ENCODE measurements at regions not wholly inside any gene's neighbourhood (a gene's known extent, or its start where the extent isn't known, plus 50 kb on each side); places are given as distances from the start of the nearest gene placed in this dataset.
"Not testable (repeated sequence)": the region's sequence is repeated elsewhere in the genome, so short reads cannot be mapped to it uniquely, and the experiment has no call there.

GRCh38 chr4:138892483-138893407 is 122.8 kb upstream of the NOCT start:
- no peak for DNase-seq (ENCODE audit: low read depth)

- no peak for DNase-seq (ENCODE audit: low read depth)
These were observed 124.0 kb upstream of the NOCT start for GRCh38 chr4:138891631-138892031.

- DNase-seq (ENCODE audit: low read depth): no peak
These were observed 124.5 kb upstream of the NOCT start for GRCh38 chr4:138890891-138891570.

- no peak for DNase-seq (ENCODE audit: low read depth)
These were observed 126.4 kb upstream of the NOCT start for GRCh38 chr4:138889216-138889615.

GRCh38 chr4:138887741-138888140 is 127.8 kb upstream of the NOCT start:
- no peak for DNase-seq (ENCODE audit: low read depth)

GRCh38 chr4:138887341-138887740 is 128.2 kb upstream of the NOCT start:
- no peak for DNase-seq (ENCODE audit: low read depth)

- DNase-seq (ENCODE audit: low read depth): no peak
These were observed 135.8 kb upstream of the NOCT start for GRCh38 chr4:138879757-138880156.

DNA sequence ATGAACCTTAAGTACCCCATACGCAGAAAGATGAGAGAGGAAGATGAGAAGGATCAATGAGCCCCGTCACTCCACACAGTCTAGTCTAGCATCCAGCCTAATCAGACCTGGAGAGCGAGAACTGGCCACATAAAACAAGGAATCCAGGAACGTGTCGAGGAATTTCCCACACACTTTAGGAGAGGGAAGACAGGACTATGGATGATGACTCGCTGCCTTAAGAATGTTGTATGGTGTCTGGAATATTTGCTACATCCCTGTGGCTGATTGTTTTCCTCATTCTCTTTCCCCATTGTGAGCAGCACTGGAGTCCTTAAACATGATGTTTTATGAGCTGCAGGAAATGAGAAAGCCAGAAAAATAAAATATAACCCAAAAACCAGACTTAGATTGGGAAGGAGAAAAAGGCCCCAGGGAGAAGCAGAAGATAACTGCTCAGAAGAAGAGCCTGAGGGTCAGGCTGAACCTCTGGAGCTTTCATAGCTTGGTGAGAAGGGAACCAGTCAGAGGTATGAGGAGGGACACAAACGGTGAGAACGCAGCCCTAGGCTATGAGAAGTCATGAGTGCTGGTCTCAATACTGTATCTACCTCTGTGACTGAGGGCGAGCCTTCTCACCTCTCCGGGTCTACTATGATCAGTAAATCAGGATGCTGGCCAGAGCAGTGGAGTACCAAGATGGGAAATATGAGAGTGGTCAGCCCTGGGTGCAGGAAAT is 139.5 kb upstream of the NOCT start:
- DNase-seq (ENCODE audit: low read depth): no peak

DNA sequence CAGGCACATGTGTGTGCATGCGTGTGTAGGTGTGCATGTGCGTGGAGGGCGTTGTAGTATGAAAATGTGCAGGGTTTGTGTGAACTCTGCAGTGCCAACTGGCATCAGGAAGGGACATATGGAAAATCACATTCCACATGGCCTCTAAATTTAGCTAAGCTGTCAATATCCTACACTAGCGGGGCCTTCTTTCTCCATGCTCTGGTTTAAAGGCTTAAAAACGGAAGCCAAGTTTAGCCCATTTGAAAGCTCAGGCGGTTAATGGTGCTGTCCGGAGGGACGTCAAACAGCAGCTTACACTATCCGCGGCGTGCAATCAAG is 144.1 kb upstream of the NOCT start:
- no peak for DNase-seq (ENCODE audit: low read depth)

GRCh38 chr4:138870737-138871554 is 144.6 kb upstream of the NOCT start:
- peak; percentile 15 for DNase-seq (ENCODE audit: low read depth)

GRCh38 chr4:138869631-138870030 is 145.9 kb upstream of the NOCT start:
- DNase-seq (ENCODE audit: low read depth): no peak

DNA sequence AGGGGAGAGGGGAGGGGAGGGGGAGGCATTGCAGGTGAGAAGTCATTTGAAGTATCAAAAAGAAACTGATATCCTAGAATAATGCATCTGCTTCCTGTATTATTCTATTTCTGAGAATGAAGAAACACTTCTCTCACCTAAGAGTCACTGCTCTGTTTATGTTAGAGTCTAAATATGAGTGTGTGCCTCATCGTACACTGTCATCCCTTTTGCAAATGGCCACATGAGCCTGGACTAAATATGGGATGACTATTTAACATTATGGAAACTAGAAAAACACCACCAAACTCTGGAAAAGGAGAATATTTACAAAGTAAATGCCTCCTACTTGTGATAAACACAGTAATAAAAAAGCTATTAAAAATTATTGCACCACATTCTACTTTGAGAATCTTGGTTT is 146.4 kb upstream of the NOCT start:
- DNase-seq (ENCODE audit: low read depth): no peak

- DNase-seq (ENCODE audit: low read depth): no peak
These were observed 147.0 kb upstream of the NOCT start for GRCh38 chr4:138868562-138868961.

DNA sequence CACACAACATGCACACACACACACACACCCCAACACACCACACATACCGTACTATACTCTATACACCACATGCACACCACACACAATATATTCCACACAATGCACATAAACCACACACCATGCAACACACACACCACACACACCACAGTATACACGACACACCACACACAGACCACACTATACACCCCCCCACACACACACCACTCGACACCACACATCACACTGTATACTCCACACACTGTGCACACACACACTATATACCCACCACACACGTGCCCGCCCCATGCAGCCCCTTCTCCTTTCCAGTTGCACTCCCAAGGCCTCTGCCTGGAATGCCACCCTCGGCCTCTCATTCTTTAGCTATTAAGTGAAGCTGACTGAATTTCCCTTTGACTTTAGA is 148.2 kb upstream of the NOCT start:
- DNase-seq (ENCODE audit: low read depth): no peak

- DNase-seq (ENCODE audit: low read depth): no peak
These were observed 149.3 kb upstream of the NOCT start for GRCh38 chr4:138866314-138866713.

GRCh38 chr4:138865765-138866164 is 149.8 kb upstream of the NOCT start:
- DNase-seq (ENCODE audit: low read depth): no peak

GRCh38 chr4:138864961-138865720 is 150.4 kb upstream of the NOCT start:
- DNase-seq (ENCODE audit: low read depth): no peak

GRCh38 chr4:138863160-138863559 is 152.4 kb upstream of the NOCT start:
- no peak for DNase-seq (ENCODE audit: low read depth)

DNA sequence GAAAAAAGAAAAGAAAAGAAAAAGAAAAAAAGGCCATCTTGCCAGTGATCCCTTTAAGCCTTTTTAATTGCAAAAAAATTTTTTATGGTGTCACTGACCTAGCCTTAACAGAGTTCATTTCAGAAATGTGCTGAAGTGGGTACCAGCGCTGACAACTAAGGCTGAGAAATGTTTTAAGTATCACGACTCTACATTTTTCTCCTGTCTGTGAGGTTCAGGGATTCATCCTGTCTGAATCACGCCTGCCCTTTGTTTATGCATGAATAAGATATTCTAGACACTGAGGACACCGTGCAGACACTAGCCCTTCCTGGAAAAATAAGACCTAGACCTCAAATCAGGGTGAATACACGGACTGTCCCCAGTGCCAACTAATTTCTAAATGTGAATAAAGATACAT is 154.4 kb upstream of the NOCT start:
- no peak for DNase-seq (ENCODE audit: low read depth)

- DNase-seq (ENCODE audit: low read depth): not testable (repeated sequence)
These were observed 155.2 kb upstream of the NOCT start for GRCh38 chr4:138860357-138860756.

GRCh38 chr4:138859254-138859653 is 156.3 kb upstream of the NOCT start:
- no peak for DNase-seq (ENCODE audit: low read depth)
